ENCODE measurements at regions not wholly inside any gene's neighbourhood (a gene's known extent, or its start where the extent isn't known, plus 50 kb on each side); places are given as distances from the start of the nearest gene placed in this dataset.

- no peak for TF ChIP-seq TCF7 (IDR thresholded peaks at IDR 0.05; ENCODE audit: borderline replicate concordance)
- TF ChIP-seq CTCF (IDR thresholded peaks at IDR 0.05 in 2 of 3, conservative IDR thresholded peaks at IDR 0.05 in 1 of 3; ENCODE audit: control insufficient read depth in 2 of 3, extremely low read depth in 1 of 3, insufficient read depth in 1 of 3, low read depth in 3 of 3, low read length in 3 of 3): no peak
- no peak for TF ChIP-seq BHLHE40 (IDR thresholded peaks at IDR 0.05; ENCODE audit: borderline replicate concordance in 1 of 2, low read depth in 2 of 2, low read length in 1 of 2)
- TF ChIP-seq POLR2A (IDR thresholded peaks at IDR 0.05; ENCODE audit: low read depth, low read length): no peak
- TF ChIP-seq NBN (IDR thresholded peaks at IDR 0.05): no peak
- no peak for TF ChIP-seq TARDBP (IDR thresholded peaks at IDR 0.05; ENCODE audit: borderline replicate concordance)
- no peak for TF ChIP-seq REST (IDR thresholded peaks at IDR 0.05; ENCODE audit: low read depth, low read length)
- no peak for TF ChIP-seq EZH2 (IDR thresholded peaks at IDR 0.05; ENCODE audit: borderline replicate concordance, control insufficient read depth, low read depth, low read length)
- no peak for TF ChIP-seq BRCA1 (IDR thresholded peaks at IDR 0.05; ENCODE audit: low read depth, low read length)
These were observed 356.2 kb downstream of the AJAP1 start for GRCh38 chr1:5010656-5011055.
